Kidney (tissue), 13 donors: ENCODE measurements at regions not wholly inside any gene's neighbourhood (a gene's known extent, or its start where the extent isn't known, plus 50 kb on each side); places are given as distances from the start of the nearest gene placed in this dataset.

Experiments used
- DNase-seq, 5 donors: peaks; one replicate each; pipeline ENCODE4 v3.0.0-alpha.2; 2013 to 2020
- FAIRE-seq: peaks from 2 replicates; lab custom pipeline; 2012; peaks lifted over from hg19 to GRCh38; lab: Jason Lieb, UNC
- H3K27ac ChIP-seq, 2 donors: one replicate each; pipeline ENCODE4 v1.7.0; 2013; ENCODE audit warnings: low read depth in 2 of 2, low read length in 2 of 2, inconsistent platforms in 1 of 2
- H3K27me3 ChIP-seq: one replicate; pipeline ENCODE4 v1.7.1; 2013; ENCODE audit warnings: low read length, inconsistent platforms; ENCODE audit not compliant: control insufficient read depth, insufficient read depth
- H3K36me3 ChIP-seq, 3 donors: one replicate each; pipeline versions ENCODE4 v1.7.0 to v1.7.1; 2013; ENCODE audit warnings: low read length in 3 of 3, control low read depth in 1 of 3, inconsistent platforms in 1 of 3; ENCODE audit not compliant: insufficient read depth in 3 of 3, control insufficient read depth in 2 of 3
- H3K4me1 ChIP-seq, 3 donors: one replicate each; pipeline versions ENCODE4 v1.7.0 to v1.7.1; 2013; ENCODE audit warnings: low read length in 3 of 3, inconsistent platforms in 1 of 3, low read depth in 1 of 3; ENCODE audit not compliant: control insufficient read depth in 2 of 3, insufficient read depth in 2 of 3
- H3K4me3 ChIP-seq, 3 donors: one replicate each; pipeline versions ENCODE4 v1.7.0 to v1.8.1; 2013; ENCODE audit warnings: low read length in 3 of 3, control low read depth in 1 of 3, inconsistent platforms in 1 of 3
- H3K9ac ChIP-seq, 3 donors: one replicate each; pipeline versions ENCODE4 v1.7.0 to v1.7.1; 2013; ENCODE audit warnings: low read length in 3 of 3, control low read depth in 1 of 3, inconsistent platforms in 1 of 3
- H3K9me3 ChIP-seq, 3 donors: one replicate each; pipeline versions ENCODE4 v1.7.0 to v1.7.1; 2013; ENCODE audit warnings: low read length in 3 of 3, control low read depth in 1 of 3, inconsistent platforms in 1 of 3; ENCODE audit not compliant: control insufficient read depth in 2 of 3, insufficient read depth in 1 of 3
- intact Hi-C: fragments of 100-400 bp; cut with DNase I; formaldehyde crosslinking; loops from one replicate; pipeline ENCODE4 v1.11.1; 2022
- TF ChIP-seq, protein P1 (sequence below): IDR thresholded peaks from 3 replicates; pipeline ENCODE4 v1.5.1; 2012; ENCODE audit warnings: mild to moderate bottlenecking, moderate library complexity, borderline replicate concordance; ENCODE audit not compliant: insufficient read depth; ENCODE audit errors: extremely low read depth
- donor health status: control.
- donor health status: control.
- donor health status: control.
- donor health status: control.
- donor health status: control.
- donor health status: DM: yes; HTN: yes; CAD: no.
- donor health status: Normal renal cell carcinoma (clear cell type).

DNA sequence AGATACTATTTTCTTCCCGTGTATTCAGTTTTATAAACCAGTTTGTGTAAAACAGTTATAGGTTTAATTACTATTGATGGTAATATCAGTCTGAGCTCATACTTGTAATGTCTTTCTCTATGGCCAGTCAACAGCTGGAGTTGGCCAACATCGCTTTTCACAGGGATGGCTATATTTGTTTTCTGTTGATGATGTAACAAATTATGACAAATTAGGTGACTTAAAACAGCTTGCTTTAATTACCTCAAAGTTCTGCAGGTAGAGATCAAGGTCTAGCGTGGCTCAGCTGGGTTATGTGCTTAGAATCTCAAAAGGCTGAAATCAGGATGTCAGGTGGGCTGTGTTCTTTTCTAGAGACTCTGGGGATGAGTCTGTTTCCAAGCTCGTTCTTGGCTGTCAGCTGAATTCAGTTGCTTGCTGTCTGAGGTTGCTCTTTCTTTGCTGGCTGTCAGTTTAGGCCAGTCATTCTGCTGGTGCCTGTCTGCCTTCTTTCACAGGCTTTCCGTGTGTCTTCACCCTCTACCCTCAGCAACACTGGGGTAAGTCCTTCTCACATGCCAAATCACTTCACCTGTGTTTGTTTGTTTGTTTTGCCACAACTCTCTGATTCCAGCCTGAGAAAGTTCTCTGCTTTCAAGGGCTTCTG, 370.2 kb upstream of the E2F7 start:
- H3K27ac ChIP-seq: no peak overlapping the region
- FAIRE-seq: no peak
- H3K9ac ChIP-seq: no peak overlapping the region
- intact Hi-C loops: no loop called here
- H3K36me3 ChIP-seq: no peaks in the 10 kb centered on the region
- H3K9me3 ChIP-seq: no peaks in the 10 kb centered on the region
- TF ChIP-seq, protein P1, sequence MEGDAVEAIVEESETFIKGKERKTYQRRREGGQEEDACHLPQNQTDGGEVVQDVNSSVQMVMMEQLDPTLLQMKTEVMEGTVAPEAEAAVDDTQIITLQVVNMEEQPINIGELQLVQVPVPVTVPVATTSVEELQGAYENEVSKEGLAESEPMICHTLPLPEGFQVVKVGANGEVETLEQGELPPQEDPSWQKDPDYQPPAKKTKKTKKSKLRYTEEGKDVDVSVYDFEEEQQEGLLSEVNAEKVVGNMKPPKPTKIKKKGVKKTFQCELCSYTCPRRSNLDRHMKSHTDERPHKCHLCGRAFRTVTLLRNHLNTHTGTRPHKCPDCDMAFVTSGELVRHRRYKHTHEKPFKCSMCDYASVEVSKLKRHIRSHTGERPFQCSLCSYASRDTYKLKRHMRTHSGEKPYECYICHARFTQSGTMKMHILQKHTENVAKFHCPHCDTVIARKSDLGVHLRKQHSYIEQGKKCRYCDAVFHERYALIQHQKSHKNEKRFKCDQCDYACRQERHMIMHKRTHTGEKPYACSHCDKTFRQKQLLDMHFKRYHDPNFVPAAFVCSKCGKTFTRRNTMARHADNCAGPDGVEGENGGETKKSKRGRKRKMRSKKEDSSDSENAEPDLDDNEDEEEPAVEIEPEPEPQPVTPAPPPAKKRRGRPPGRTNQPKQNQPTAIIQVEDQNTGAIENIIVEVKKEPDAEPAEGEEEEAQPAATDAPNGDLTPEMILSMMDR: no peak
- H3K4me1 ChIP-seq: no peaks in the 10 kb centered on the region
- H3K4me3 ChIP-seq: no peak overlapping the region
- no peaks in the 10 kb centered on the region for H3K27me3 ChIP-seq
- no peak for DNase-seq

DNA sequence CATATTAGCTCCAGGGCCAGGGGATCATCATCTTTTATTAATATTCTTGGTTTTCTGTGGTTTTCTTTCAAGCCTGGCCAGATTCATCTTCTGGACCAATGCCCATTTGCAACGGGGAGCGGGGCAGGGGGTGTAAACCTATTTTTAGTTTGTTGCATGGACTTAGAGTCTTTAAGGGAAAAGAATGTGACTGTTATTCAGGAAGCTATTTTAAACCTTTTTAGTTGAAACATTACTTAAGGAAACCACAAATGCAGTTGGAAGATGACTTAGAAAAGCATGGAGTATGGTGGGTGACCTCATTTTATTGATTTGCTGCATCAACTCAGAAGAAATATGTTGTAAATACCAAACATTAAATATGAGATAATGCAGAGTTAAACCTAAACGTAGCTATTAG, 368.4 kb upstream of the E2F7 start:
- intact Hi-C loops: no loop called here
- Histone ChIP-seq H3K4me3 (no peak overlapping the region), H3K36me3 (no peaks in the 10 kb centered on the region), H3K27ac (no peak overlapping the region), H3K9me3 (no peaks in the 10 kb centered on the region), H3K4me1 (no peaks in the 10 kb centered on the region), H3K27me3 (no peaks in the 10 kb centered on the region), H3K9ac (no peak overlapping the region)
- TF ChIP-seq, protein P1: no peak
- FAIRE-seq (no peak), DNase-seq (no peak)

DNA sequence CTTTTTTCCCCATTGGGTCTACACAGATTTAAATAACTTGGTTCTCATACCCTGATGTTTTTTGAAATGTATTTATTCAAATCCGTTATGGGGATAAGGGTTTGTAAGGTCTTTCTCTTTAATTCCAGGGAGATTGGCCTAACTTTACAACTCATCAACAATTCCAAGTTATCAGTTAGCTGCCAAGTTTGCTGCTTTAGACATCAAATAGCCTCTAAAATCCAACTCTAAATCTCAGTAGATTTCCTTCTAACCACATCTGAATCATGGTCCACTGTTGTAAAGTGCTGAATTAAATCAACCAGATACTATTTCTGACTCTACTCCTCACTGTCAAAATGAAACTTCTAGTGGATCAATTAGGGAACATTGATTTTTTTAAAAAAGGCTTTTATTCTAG, 364.1 kb upstream of the E2F7 start:
- intact Hi-C loops: no loop called here
- H3K4me1 ChIP-seq: no peaks in the 10 kb centered on the region
- H3K9me3 ChIP-seq: no peaks in the 10 kb centered on the region
- H3K27me3 ChIP-seq: no peaks in the 10 kb centered on the region
- H3K36me3 ChIP-seq: no peaks in the 10 kb centered on the region
- no peak overlapping the region for H3K9ac ChIP-seq
- no peak overlapping the region for H3K4me3 ChIP-seq
- DNase-seq: no peak
- FAIRE-seq: no peak
- TF ChIP-seq, protein P1: no peak
- no peak overlapping the region for H3K27ac ChIP-seq

DNA sequence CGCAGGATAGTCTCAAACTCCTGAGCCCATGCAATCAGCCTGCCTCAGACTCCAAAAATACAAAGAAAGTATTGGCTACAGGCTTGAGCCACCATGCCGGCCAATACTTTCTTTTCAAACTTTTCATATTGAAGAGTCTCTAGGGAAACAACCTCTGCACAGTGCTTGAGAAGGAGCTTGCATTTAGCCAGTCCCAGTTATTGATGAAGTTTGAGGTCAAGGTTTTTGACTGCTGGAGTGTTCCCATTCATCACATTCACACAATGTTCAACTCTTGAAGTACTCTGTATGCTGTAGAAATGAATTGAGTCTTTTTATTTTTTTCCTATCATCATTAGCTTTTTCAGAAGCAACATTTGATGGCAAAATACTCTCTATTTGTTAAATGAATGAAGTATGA, 355.8 kb upstream of the E2F7 start:
- FAIRE-seq: no peak
- no peak overlapping the region for H3K9ac ChIP-seq
- H3K9me3 ChIP-seq: no peaks in the 10 kb centered on the region
- H3K27me3 ChIP-seq: no peaks in the 10 kb centered on the region
- H3K4me1 ChIP-seq: no peaks in the 10 kb centered on the region
- no peak overlapping the region for H3K27ac ChIP-seq
- no peak for DNase-seq
- no peaks in the 10 kb centered on the region for H3K36me3 ChIP-seq
- H3K4me3 ChIP-seq: no peak overlapping the region
- intact Hi-C loops: no loop called here
- TF ChIP-seq, protein P1: no peak
